T follicular helper cell (primary cell): ENCODE measurements at regions not wholly inside any gene's neighbourhood (a gene's known extent, or its start where the extent isn't known, plus 50 kb on each side); places are given as distances from the start of the nearest gene placed in this dataset.
"Not testable (repeated sequence)": the region's sequence is repeated elsewhere in the genome, so short reads cannot be mapped to it uniquely, and the experiment has no call there.

Experiments used
- DNase-seq: peaks from one replicate; pipeline ENCODE4 v3.0.0-alpha.2; 2020; ENCODE audit warnings: low read depth

- DNase-seq: not testable (repeated sequence)
These were observed 103.5 kb upstream of the AGAP9 start for GRCh38 chr10:47626975-47627374.

- DNase-seq: not testable (repeated sequence)
These were observed 99.3 kb upstream of the AGAP9 start for GRCh38 chr10:47622719-47623118.

- not testable (repeated sequence) for DNase-seq
These were observed 96.0 kb upstream of the AGAP9 start for GRCh38 chr10:47619300-47620012.

GRCh38 chr10:47609311-47609710, 85.9 kb upstream of the AGAP9 start:
- DNase-seq: not testable (repeated sequence)

GRCh38 chr10:47605791-47606773, 82.6 kb upstream of the AGAP9 start:
- DNase-seq: not testable (repeated sequence)

- DNase-seq: not testable (repeated sequence)
These were observed 77.2 kb upstream of the AGAP9 start for GRCh38 chr10:47600604-47601003.

- not testable (repeated sequence) for DNase-seq
These were observed 76.7 kb upstream of the AGAP9 start for GRCh38 chr10:47600127-47600526.

GRCh38 chr10:47599657-47600056, 76.2 kb upstream of the AGAP9 start:
- DNase-seq: not testable (repeated sequence)

GRCh38 chr10:47593805-47594204, 70.4 kb upstream of the AGAP9 start:
- DNase-seq: not testable (repeated sequence)

- DNase-seq: not testable (repeated sequence)
These were observed 69.7 kb upstream of the AGAP9 start for GRCh38 chr10:47593129-47593528.

GRCh38 chr10:47590956-47591355, 67.5 kb upstream of the AGAP9 start:
- DNase-seq: not testable (repeated sequence)

- DNase-seq: not testable (repeated sequence)
These were observed 67.1 kb upstream of the AGAP9 start for GRCh38 chr10:47590534-47590933.

- not testable (repeated sequence) for DNase-seq
These were observed 58.6 kb upstream of the AGAP9 start for GRCh38 chr10:47582051-47582450.

- not testable (repeated sequence) for DNase-seq
These were observed 56.6 kb upstream of the AGAP9 start for GRCh38 chr10:47580063-47580462.

GRCh38 chr10:47578547-47578946, 55.1 kb upstream of the AGAP9 start:
- not testable (repeated sequence) for DNase-seq
